Epithelial cell of esophagus (primary cell): ENCODE measurements at regions not wholly inside any gene's neighbourhood (a gene's known extent, or its start where the extent isn't known, plus 50 kb on each side); places are given as distances from the start of the nearest gene placed in this dataset.

ENCODE experiments used
- DNase-seq: peaks from one replicate; pipeline ENCODE4 v3.0.0; 2010; ENCODE audit warnings: low read depth
- H3K4me3 ChIP-seq: 2 replicates; pipeline ENCODE4 v1.5.1; 2011; ENCODE audit warnings: mild to moderate bottlenecking, low read length, control low read depth
- TF ChIP-seq, protein P1 (sequence below): IDR thresholded peaks from 2 replicates; pipeline ENCODE4 v1.5.1; 2011; ENCODE audit warnings: low read depth, mild to moderate bottlenecking, low read length, control low read depth, inconsistent platforms; ENCODE audit not compliant: insufficient read depth; ENCODE audit errors: missing control alignments

- no peak overlapping the region for H3K4me3 ChIP-seq
- no peak for DNase-seq
- TF ChIP-seq, protein P1, sequence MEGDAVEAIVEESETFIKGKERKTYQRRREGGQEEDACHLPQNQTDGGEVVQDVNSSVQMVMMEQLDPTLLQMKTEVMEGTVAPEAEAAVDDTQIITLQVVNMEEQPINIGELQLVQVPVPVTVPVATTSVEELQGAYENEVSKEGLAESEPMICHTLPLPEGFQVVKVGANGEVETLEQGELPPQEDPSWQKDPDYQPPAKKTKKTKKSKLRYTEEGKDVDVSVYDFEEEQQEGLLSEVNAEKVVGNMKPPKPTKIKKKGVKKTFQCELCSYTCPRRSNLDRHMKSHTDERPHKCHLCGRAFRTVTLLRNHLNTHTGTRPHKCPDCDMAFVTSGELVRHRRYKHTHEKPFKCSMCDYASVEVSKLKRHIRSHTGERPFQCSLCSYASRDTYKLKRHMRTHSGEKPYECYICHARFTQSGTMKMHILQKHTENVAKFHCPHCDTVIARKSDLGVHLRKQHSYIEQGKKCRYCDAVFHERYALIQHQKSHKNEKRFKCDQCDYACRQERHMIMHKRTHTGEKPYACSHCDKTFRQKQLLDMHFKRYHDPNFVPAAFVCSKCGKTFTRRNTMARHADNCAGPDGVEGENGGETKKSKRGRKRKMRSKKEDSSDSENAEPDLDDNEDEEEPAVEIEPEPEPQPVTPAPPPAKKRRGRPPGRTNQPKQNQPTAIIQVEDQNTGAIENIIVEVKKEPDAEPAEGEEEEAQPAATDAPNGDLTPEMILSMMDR = no peak
These were observed 213.7 kb upstream of the SYT10 start for GRCh38 chr12:33653362-33653761.

DNA sequence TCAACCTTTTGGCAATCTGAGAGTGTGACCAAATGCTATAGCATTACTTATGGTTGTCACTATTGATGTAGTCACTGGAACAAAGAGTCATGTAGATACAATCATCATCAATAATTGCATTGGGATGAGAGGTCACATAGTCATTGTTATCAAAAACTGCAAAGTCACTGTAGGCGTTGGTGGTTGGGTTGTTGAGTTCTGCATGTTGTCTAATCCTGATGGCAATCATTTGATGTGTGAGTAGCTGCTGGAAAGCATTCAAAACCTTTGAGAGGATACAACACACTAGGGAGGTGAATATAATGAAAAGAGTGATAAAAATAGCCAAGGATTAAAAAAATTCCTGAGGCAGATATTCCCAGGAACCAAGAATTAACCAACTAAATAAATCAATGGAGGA, 214.7 kb upstream of the SYT10 start:
- DNase-seq = no peak
- no peak overlapping the region for H3K4me3 ChIP-seq
- TF ChIP-seq, protein P1 = no peak

DNA sequence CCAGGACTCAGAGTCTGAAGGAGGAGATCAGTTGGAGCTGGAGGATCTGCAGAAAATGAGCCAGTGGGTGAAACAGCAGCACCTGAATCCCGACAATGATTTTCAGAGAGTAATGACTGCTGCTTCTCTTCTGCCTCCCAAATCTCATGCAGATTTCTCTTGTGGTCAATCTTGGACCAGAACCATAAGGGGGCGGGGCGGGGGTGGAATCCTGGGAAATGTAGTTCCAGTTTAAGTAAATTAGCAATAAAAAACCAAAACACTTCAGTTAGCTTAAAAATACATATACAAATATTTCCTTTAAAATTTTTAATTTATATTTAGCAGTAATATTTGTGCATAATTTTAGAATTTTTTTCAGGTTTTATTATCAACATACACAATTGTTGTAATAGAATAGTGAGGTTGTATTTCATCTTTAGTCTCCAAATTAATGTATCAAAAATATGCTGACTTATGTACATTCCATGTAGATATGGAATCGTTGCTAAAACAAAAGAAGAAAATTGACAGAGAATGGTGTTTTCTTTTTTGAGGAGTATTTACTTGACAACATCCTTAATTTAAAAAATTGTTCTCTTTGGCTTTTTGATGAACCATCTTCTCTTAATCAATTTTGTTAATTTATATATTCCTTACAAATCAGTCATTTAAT, 223.5 kb upstream of the SYT10 start:
- TF ChIP-seq, protein P1 = no peak
- no peak overlapping the region for H3K4me3 ChIP-seq
- DNase-seq = no peak

DNA sequence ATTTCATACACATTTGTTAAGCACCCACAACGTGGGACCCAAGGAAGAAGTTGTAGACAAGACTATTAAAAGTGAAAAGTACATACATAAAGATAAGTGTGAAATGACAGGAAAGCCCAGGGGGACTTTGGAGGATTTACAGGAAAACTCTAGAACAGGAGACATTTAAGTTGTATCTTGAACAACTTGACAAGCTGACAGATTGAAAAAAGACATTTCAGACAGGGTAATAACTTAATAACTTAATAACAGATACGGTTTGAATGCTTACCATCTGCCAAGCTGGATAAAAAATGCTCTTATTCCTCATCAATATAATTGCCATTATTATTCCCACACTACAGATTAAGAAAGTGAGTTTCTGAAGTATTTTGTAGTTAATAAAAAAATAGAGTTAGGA, 229.7 kb upstream of the SYT10 start:
- no peak for DNase-seq
- TF ChIP-seq, protein P1 = no peak
- no peak overlapping the region for H3K4me3 ChIP-seq

DNA sequence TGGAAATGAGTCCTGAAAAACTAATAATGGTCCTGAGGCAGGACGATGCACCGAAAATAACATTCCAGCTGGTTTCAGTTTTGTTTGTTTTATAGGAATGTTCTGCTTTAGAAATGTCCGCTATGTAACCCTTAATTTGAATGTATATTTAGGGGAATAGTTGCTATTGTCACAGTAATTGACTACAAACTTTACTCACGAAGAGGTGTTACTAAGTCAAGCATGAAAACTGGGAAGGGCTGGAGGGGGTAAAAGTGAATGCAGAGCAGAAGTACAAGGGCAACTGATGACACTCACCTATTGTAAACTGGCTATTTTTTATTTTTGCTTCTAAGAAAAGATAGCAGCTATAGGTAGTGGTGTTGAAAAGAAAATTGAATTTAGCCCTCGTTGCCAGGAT, 230.7 kb upstream of the SYT10 start:
- TF ChIP-seq, protein P1 = no peak
- DNase-seq = no peak
- H3K4me3 ChIP-seq = no peak overlapping the region

- TF ChIP-seq, protein P1 = no peak
- H3K4me3 ChIP-seq = no peak overlapping the region
- DNase-seq = no peak
These were observed 232.1 kb upstream of the SYT10 start for GRCh38 chr12:33671676-33672075.

DNA sequence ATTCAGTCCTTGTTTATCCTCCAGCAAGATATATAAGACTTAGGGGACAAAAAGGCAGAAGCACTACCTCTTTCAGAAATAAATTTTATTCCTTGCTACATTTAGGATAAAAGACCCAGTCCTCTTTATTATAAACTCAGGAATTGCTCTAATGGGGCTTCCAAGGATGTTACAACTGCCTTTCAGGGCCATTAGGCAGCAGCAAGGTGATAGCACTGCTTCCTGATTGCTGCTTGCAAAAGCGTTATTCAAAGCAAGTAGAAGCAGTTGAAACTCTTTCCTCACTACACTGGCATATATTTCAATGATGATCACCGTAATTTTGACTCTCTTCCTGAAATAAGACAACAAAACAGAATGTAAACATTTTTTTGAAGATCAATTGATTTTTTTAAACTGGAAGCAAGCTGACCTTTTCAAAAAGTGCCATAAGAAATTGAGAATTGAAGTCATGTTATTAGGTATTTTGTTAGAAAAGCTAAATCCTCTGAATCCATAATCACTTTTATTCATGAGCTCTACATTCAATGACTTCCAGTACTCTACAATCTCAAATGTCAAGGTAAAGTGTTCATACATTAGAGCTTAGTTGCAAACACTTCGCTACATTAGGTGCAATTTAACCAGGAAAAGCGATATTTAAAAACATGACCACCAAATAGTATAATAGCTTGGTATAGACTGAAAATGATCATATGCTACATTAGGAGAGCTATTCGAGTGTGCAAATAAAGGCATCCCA, 233.4 kb upstream of the SYT10 start:
- H3K4me3 ChIP-seq = no peak overlapping the region
- no peak for DNase-seq
- TF ChIP-seq, protein P1 = no peak
